H1 (cell line): ENCODE measurements at regions not wholly inside any gene's neighbourhood (a gene's known extent, or its start where the extent isn't known, plus 50 kb on each side); places are given as distances from the start of the nearest gene placed in this dataset.

Source experiments
- CTCF ChIA-PET: fragments of 300-600 bp; sonication (Branson Sonifier 250); formaldehyde crosslinking; loops from one replicate; lab custom pipeline; 2021; ENCODE audit not compliant: partially characterized antibody; lab: Charles Lee
- POLR2A ChIA-PET: fragments of 300-600 bp; sonication (Branson Sonifier 250); formaldehyde crosslinking; loops from one replicate; lab custom pipeline; 2021; ENCODE audit warnings: inconsistent platforms; ENCODE audit not compliant: partially characterized antibody; lab: Charles Lee
- DNase-seq, 2 experiments: peaks; one replicate each; pipeline versions ENCODE4 v3.0.0 to v3.0.0-alpha.2; 2010 to 2022; ENCODE audit warnings: low spot score in 2 of 2, low read depth in 1 of 2, mixed read lengths in 1 of 2
- FAIRE-seq: peaks from 2 replicates; lab custom pipeline; 2011; peaks lifted over from hg19 to GRCh38; lab: Jason Lieb, UNC
- H2AFZ ChIP-seq: 2 replicates; pipeline ENCODE4 v1.8.1; 2012; ENCODE audit warnings: low read length, inconsistent platforms
- H2AK5ac ChIP-seq: 2 replicates; pipeline ENCODE4 v1.6.1; 2013; ENCODE audit warnings: low read depth, low read length
- H2BK120ac ChIP-seq: replicated peaks from 2 replicates; pipeline ENCODE3; 2013; ENCODE audit warnings: low read depth, low read length, inconsistent platforms
- H2BK12ac ChIP-seq: 2 replicates; pipeline ENCODE4 v1.6.1; 2013; ENCODE audit warnings: low read depth, low read length
- H2BK15ac ChIP-seq: 2 replicates; pipeline ENCODE4 v1.6.1; 2013; ENCODE audit warnings: low read length
- H2BK20ac ChIP-seq: 2 replicates; pipeline ENCODE4 v1.6.1; 2013; ENCODE audit warnings: low read length
- H2BK5ac ChIP-seq: 2 replicates; pipeline ENCODE4 v1.6.1; 2013; ENCODE audit warnings: low read depth, low read length
- H3K14ac ChIP-seq: 2 replicates; pipeline ENCODE4 v1.6.1; 2013; ENCODE audit warnings: inconsistent platforms; ENCODE audit not compliant: insufficient read length
- H3K18ac ChIP-seq: 2 replicates; pipeline ENCODE4 v1.6.1; 2013; ENCODE audit warnings: low read length; ENCODE audit errors: extremely low read depth
- H3K23ac ChIP-seq: 2 replicates; pipeline ENCODE4 v1.6.1; 2013; ENCODE audit warnings: inconsistent platforms; ENCODE audit not compliant: insufficient read length
- H3K23me2 ChIP-seq: 2 replicates; pipeline ENCODE4 v1.6.1; 2013; ENCODE audit warnings: low read depth, low read length
- H3K27ac ChIP-seq: 2 replicates; pipeline ENCODE4 v1.6.1; 2011; ENCODE audit warnings: low read depth, low read length, inconsistent platforms
- H3K27me3 ChIP-seq, 4 experiments: replicated peaks in 1 of 4; 1 replicate in 1 of 4; 2 replicates in 3 of 4; pipeline versions ENCODE4 v1.6.1 to v1.8.1; 2011 to 2013; ENCODE audit warnings: low read length in 3 of 4, mild to moderate bottlenecking in 3 of 4, inconsistent platforms in 2 of 4, mixed read lengths in 2 of 4, moderate library complexity in 1 of 4; ENCODE audit not compliant: control insufficient read depth in 3 of 4, insufficient read depth in 3 of 4; ENCODE audit errors: extremely low read depth in 1 of 4
- H3K36me3 ChIP-seq, 4 experiments: 2 replicates each; pipeline versions ENCODE4 v1.6.1 to v1.8.1; 2011 to 2013; ENCODE audit warnings: mild to moderate bottlenecking in 4 of 4, low read length in 3 of 4, moderate library complexity in 2 of 4, control low read depth in 1 of 4, inconsistent platforms in 1 of 4; ENCODE audit not compliant: insufficient read depth in 4 of 4, control insufficient read depth in 2 of 4
- H3K4ac ChIP-seq: replicated peaks from 2 replicates; pipeline ENCODE3; 2013; ENCODE audit warnings: low read length, low read depth, mixed read lengths, inconsistent platforms; ENCODE audit not compliant: insufficient read length
- H3K4me1 ChIP-seq, 4 experiments: replicated peaks in 1 of 4; 1 replicate in 1 of 4; 2 replicates in 3 of 4; pipeline versions ENCODE4 v1.6.1 to v1.8.1; 2011 to 2013; ENCODE audit warnings: low read length in 3 of 4, inconsistent platforms in 2 of 4, mixed read lengths in 1 of 4; ENCODE audit not compliant: insufficient read depth in 4 of 4, control insufficient read depth in 3 of 4
- H3K4me2 ChIP-seq, 2 experiments: 2 replicates each; pipeline versions ENCODE4 v1.6.1 to v1.8.1; 2011 to 2013; ENCODE audit warnings: low read depth in 2 of 2, low read length in 2 of 2, control low read depth in 1 of 2, inconsistent platforms in 1 of 2, mild to moderate bottlenecking in 1 of 2; ENCODE audit not compliant: insufficient read depth in 1 of 2
- H3K4me3 ChIP-seq, 4 experiments: fragments of 200-600, 300-600 bp in 1 of 4; sonication (generic), shearing (Covaris generic), sonication (Bioruptor Twin) in 1 of 4; 2 replicates each; pipeline versions ENCODE4 v1.5.1 to v1.8.1; 2011 to 2016; ENCODE audit warnings: low read length in 4 of 4, low read depth in 3 of 4, control low read depth in 2 of 4, inconsistent platforms in 2 of 4, mild to moderate bottlenecking in 2 of 4, mixed read lengths in 1 of 4, moderate library complexity in 1 of 4; ENCODE audit not compliant: insufficient read depth in 2 of 4; ENCODE audit errors: extremely low read depth in 1 of 4
- H3K56ac ChIP-seq: replicated peaks from 2 replicates; pipeline ENCODE3; 2013; ENCODE audit warnings: low read depth, mild to moderate bottlenecking, mixed read lengths, low read length, inconsistent platforms; ENCODE audit not compliant: insufficient read length
- H3K79me1 ChIP-seq: 2 replicates; pipeline ENCODE4 v1.6.1; 2013; ENCODE audit warnings: low read depth, low read length, control low read depth
- H3K79me2 ChIP-seq, 2 experiments: 2 replicates each; pipeline versions ENCODE4 v1.6.1 to v1.8.1; 2012 to 2013; ENCODE audit warnings: low read length in 2 of 2, mild to moderate bottlenecking in 2 of 2, inconsistent platforms in 1 of 2; ENCODE audit not compliant: insufficient read depth in 2 of 2, control insufficient read depth in 1 of 2
- H3K9ac ChIP-seq, 4 experiments: replicated peaks in 1 of 4; 1 replicate in 1 of 4; 2 replicates in 3 of 4; pipeline versions ENCODE4 v1.6.1 to v1.8.1; 2011 to 2013; ENCODE audit warnings: low read depth in 3 of 4, low read length in 3 of 4, control low read depth in 2 of 4, mild to moderate bottlenecking in 2 of 4, moderate library complexity in 2 of 4, inconsistent platforms in 1 of 4; ENCODE audit errors: extremely low read depth in 1 of 4
- H3K9me3 ChIP-seq, 2 experiments: 2 replicates each; pipeline versions ENCODE4 v1.6.1 to v1.8.1; 2012 to 2013; ENCODE audit warnings: mild to moderate bottlenecking in 2 of 2, moderate library complexity in 2 of 2, control low read depth in 1 of 2, inconsistent platforms in 1 of 2, low read depth in 1 of 2, low read length in 1 of 2, mixed read lengths in 1 of 2; ENCODE audit not compliant: insufficient read depth in 2 of 2
- H4K20me1 ChIP-seq, 2 experiments: replicated peaks in 1 of 2; 2 replicates each; pipeline versions ENCODE3 to v1.8.1; 2011 to 2013; ENCODE audit warnings: inconsistent platforms in 2 of 2, low read length in 2 of 2, mild to moderate bottlenecking in 1 of 2; ENCODE audit not compliant: insufficient read depth in 2 of 2, control insufficient read depth in 1 of 2
- H4K5ac ChIP-seq: 2 replicates; pipeline ENCODE4 v1.6.1; 2013; ENCODE audit warnings: low read length, low read depth, mixed read lengths, inconsistent platforms; ENCODE audit not compliant: insufficient read length
- H4K8ac ChIP-seq: 2 replicates; pipeline ENCODE4 v1.8.0; 2013; ENCODE audit warnings: mild to moderate bottlenecking, moderate library complexity, low read length, inconsistent platforms; ENCODE audit not compliant: insufficient read depth; ENCODE audit errors: extremely low read depth
- H4K91ac ChIP-seq: replicated peaks from 2 replicates; pipeline ENCODE3; 2013; ENCODE audit warnings: low read length, mixed read lengths, inconsistent platforms; ENCODE audit not compliant: insufficient read length
- BACH1 ChIP-seq: IDR thresholded peaks from 2 replicates; pipeline ENCODE4 v1.6.1; 2012; ENCODE audit warnings: low read length, improper control_type of control experiment
- CTCF ChIP-seq, 3 experiments: IDR thresholded peaks; 1 replicate in 2 of 3; 2 replicates in 1 of 3; pipeline versions ENCODE4 v1.5.1 to v1.6.1; 2011; ENCODE audit warnings: low read length in 3 of 3, mild to moderate bottlenecking in 3 of 3, inconsistent platforms in 2 of 3, low read depth in 1 of 3, moderate library complexity in 1 of 3; ENCODE audit not compliant: insufficient read depth in 1 of 3; ENCODE audit errors: control extremely low read depth in 1 of 3
- EGR1 ChIP-seq: IDR thresholded peaks from 2 replicates; pipeline ENCODE4 v1.6.1; 2011; ENCODE audit warnings: low read depth, low read length, borderline replicate concordance
- RFX5 ChIP-seq: IDR thresholded peaks from 2 replicates; pipeline ENCODE4 v1.6.1; 2011; ENCODE audit warnings: low read depth, low read length, improper control_type of control experiment, borderline replicate concordance
- SIRT6 ChIP-seq: IDR thresholded peaks from one replicate; pipeline ENCODE4 v1.7.1; 2012; ENCODE audit warnings: low read length, inconsistent platforms
- ZNF274 ChIP-seq: IDR thresholded peaks from 2 replicates; pipeline ENCODE4 v1.7.0; 2012; ENCODE audit warnings: low read length, borderline replicate concordance; ENCODE audit errors: extremely low read depth
- WGBS, 2 experiments: shearing (Covaris generic) in 1 of 2; methylation state at CpG; one replicate each; pipeline versions ENCODE4 v1.1.6 to v1.1.7; 2013 to 2015; ENCODE audit warnings: low lambda C conversion rate in 2 of 2, mixed read lengths in 2 of 2, inconsistent platforms in 1 of 2, low coverage in 1 of 2, missing lambda C conversion rate in 1 of 2; ENCODE audit not compliant: insufficient replicate concordance in 2 of 2, insufficient coverage in 1 of 2, insufficient read length in 1 of 2; ENCODE audit errors: extremely low coverage in 1 of 2, missing lambda C conversion rate in 1 of 2; 5-methylcytosine and 5-hydroxymethylcytosine counted together

GRCh38 chr20:19922716-19923115, 94.4 kb upstream of the NAA20 start:
- no peak overlapping the region for H3K14ac ChIP-seq
- H3K23me2 ChIP-seq = peaks cover 1% of the 10 kb centered on the region; the same call in 1 of the 2 replicates
- 93% methylated on average over 7 of the region's 7 CpGs; no CpG with 5 or more reads in 1 of the 2 experiments for WGBS, 2 experiments
- H3K18ac ChIP-seq = no peak overlapping the region
- no peaks in the 10 kb centered on the region for H3K36me3 ChIP-seq
- DNase-seq (no peak), FAIRE-seq (no peak)
- H4K8ac ChIP-seq = no peak overlapping the region
- no peak overlapping the region for H2BK120ac ChIP-seq
- no peak overlapping the region for H2AFZ ChIP-seq
- H3K9ac ChIP-seq = no peak overlapping the region
- no peak overlapping the region for H3K4me2 ChIP-seq
- POLR2A ChIA-PET = no interaction called here
- H3K56ac ChIP-seq = no peak overlapping the region
- no peak overlapping the region for H2BK12ac ChIP-seq
- H3K4ac ChIP-seq = no peak overlapping the region
- H2BK20ac ChIP-seq = no peak overlapping the region
- no peaks in the 10 kb centered on the region for H3K79me1 ChIP-seq
- H3K4me1 ChIP-seq = no peaks in the 10 kb centered on the region
- H2BK5ac ChIP-seq = no peak overlapping the region
- H4K20me1 ChIP-seq = no peaks in the 10 kb centered on the region
- H3K79me2 ChIP-seq = no peaks in the 10 kb centered on the region
- no peak overlapping the region for H4K5ac ChIP-seq
- no peaks in the 10 kb centered on the region; a peak in 1 of 7 replicates for H3K27me3 ChIP-seq
- no peak overlapping the region for H3K23ac ChIP-seq
- H2BK15ac ChIP-seq = no peak overlapping the region
- H3K27ac ChIP-seq = no peak overlapping the region
- H2AK5ac ChIP-seq = no peak overlapping the region
- H4K91ac ChIP-seq = no peak overlapping the region
- no peak overlapping the region for H3K4me3 ChIP-seq
- CTCF ChIA-PET = interaction anchor here (1.3 to 2.5 kb wide), 4 partner anchors 9 to 72 kb away, joined by 3 to 7 read pairs (median 4); no protein-coding TSS in a partner anchor
- TF ChIP-seq EGR1 (no peak), SIRT6 (no peak), CTCF (IDR thresholded peaks at IDR 0.05; ENCODE audit: control extremely low read depth in 1 of 3, insufficient read depth in 1 of 3, low read depth in 1 of 3, low read length in 3 of 3) (peak in 1 of 3 experiments; percentile 4; a peak in 1 of 4 replicates), RFX5 (no peak), ZNF274 (no peak), BACH1 (no peak)
- no peaks in the 10 kb centered on the region for H3K9me3 ChIP-seq
